H9 (cell line): ENCODE measurements at regions not wholly inside any gene's neighbourhood (a gene's known extent, or its start where the extent isn't known, plus 50 kb on each side); places are given as distances from the start of the nearest gene placed in this dataset.

ENCODE experiments used
- DNase-seq: peaks from one replicate; pipeline ENCODE4 v3.0.0-alpha.2; 2017
- H2AFZ ChIP-seq: one replicate; pipeline ENCODE4 v1.6.1; 2013; ENCODE audit warnings: mild to moderate bottlenecking, low read length, control low read depth, moderate library complexity
- H2AK5ac ChIP-seq: 2 replicates; pipeline ENCODE4 v1.6.1; 2013; ENCODE audit warnings: low read length, control low read depth, mixed read lengths; ENCODE audit not compliant: insufficient read length
- H2BK120ac ChIP-seq: one replicate; pipeline ENCODE4 v1.6.1; 2013; ENCODE audit warnings: low read depth, mild to moderate bottlenecking, low read length, control low read depth, inconsistent platforms; ENCODE audit not compliant: poor library complexity, severe bottlenecking
- H2BK12ac ChIP-seq: 2 replicates; pipeline ENCODE4 v1.6.1; 2013; ENCODE audit warnings: low read length, control low read depth, mixed read lengths, low read depth; ENCODE audit not compliant: insufficient read length
- H2BK15ac ChIP-seq: 2 replicates; pipeline ENCODE4 v1.6.1; 2013; ENCODE audit warnings: low read depth, low read length, control low read depth
- H2BK20ac ChIP-seq: one replicate; pipeline ENCODE4 v1.6.1; 2013; ENCODE audit warnings: low read depth, mild to moderate bottlenecking, low read length, control low read depth, inconsistent platforms; ENCODE audit not compliant: poor library complexity, severe bottlenecking
- H2BK5ac ChIP-seq: 2 replicates; pipeline ENCODE4 v1.6.1; 2013; ENCODE audit warnings: low read length, control low read depth, mixed read lengths; ENCODE audit not compliant: insufficient read length
- H3K14ac ChIP-seq: 2 replicates; pipeline ENCODE4 v1.6.1; 2013; ENCODE audit warnings: low read length, control low read depth; ENCODE audit not compliant: insufficient read depth
- H3K18ac ChIP-seq: 2 replicates; pipeline ENCODE4 v1.6.1; 2013; ENCODE audit warnings: low read depth, mild to moderate bottlenecking, mixed read lengths, low read length, control low read depth; ENCODE audit not compliant: insufficient read length
- H3K23ac ChIP-seq: 2 replicates; pipeline ENCODE4 v1.6.1; 2013; ENCODE audit warnings: low read length, control low read depth, mixed read lengths, low read depth; ENCODE audit not compliant: insufficient read length
- H3K23me2 ChIP-seq: 2 replicates; pipeline ENCODE4 v1.6.1; 2013; ENCODE audit warnings: low read depth, mild to moderate bottlenecking, mixed read lengths, low read length, control low read depth; ENCODE audit not compliant: insufficient read length, poor library complexity, severe bottlenecking
- H3K27ac ChIP-seq: 2 replicates; pipeline ENCODE4 v1.5.1; 2013; ENCODE audit warnings: low read length, control low read depth, mixed read lengths, low read depth; ENCODE audit not compliant: insufficient read length
- H3K27me3 ChIP-seq: 2 replicates; pipeline ENCODE4 v1.6.1; 2013; ENCODE audit warnings: low read length, control low read depth, inconsistent platforms; ENCODE audit not compliant: insufficient read depth
- H3K4ac ChIP-seq: 2 replicates; pipeline ENCODE4 v1.6.1; 2013; ENCODE audit warnings: low read depth, mild to moderate bottlenecking, control low read depth, inconsistent platforms, low read length, moderate library complexity
- H3K4me1 ChIP-seq: 2 replicates; pipeline ENCODE4 v1.6.1; 2013; ENCODE audit warnings: low read length, control low read depth, inconsistent platforms; ENCODE audit not compliant: insufficient read depth
- H3K4me2 ChIP-seq: 2 replicates; pipeline ENCODE4 v1.6.1; 2013; ENCODE audit warnings: low read length, control low read depth, mixed read lengths; ENCODE audit not compliant: insufficient read length, insufficient read depth
- H3K56ac ChIP-seq: 2 replicates; pipeline ENCODE4 v1.6.1; 2013; ENCODE audit warnings: low read depth, mild to moderate bottlenecking, mixed read lengths, low read length, control low read depth; ENCODE audit not compliant: insufficient read length
- H3K79me1 ChIP-seq: 2 replicates; pipeline ENCODE4 v1.6.1; 2013; ENCODE audit warnings: low read depth, mild to moderate bottlenecking, moderate library complexity, low read length, control low read depth, inconsistent platforms; ENCODE audit not compliant: insufficient read depth, poor library complexity, severe bottlenecking
- H3K79me2 ChIP-seq: 2 replicates; pipeline ENCODE4 v1.6.1; 2013; ENCODE audit warnings: low read length, control low read depth, inconsistent platforms; ENCODE audit not compliant: insufficient read depth
- H3K9ac ChIP-seq: 2 replicates; pipeline ENCODE4 v1.6.1; 2013; ENCODE audit warnings: low read length, control low read depth, mixed read lengths; ENCODE audit not compliant: insufficient read length; ENCODE audit errors: extremely low read depth
- H3K9me3 ChIP-seq: one replicate; pipeline ENCODE4 v1.6.1; 2013; ENCODE audit warnings: low read depth, low read length, inconsistent platforms; ENCODE audit not compliant: control insufficient read depth
- H3T11ph ChIP-seq: one replicate; pipeline ENCODE4 v1.6.1; 2013; ENCODE audit warnings: mild to moderate bottlenecking, low read length, control low read depth, inconsistent platforms
- H4K20me1 ChIP-seq: one replicate; pipeline ENCODE4 v1.6.1; 2013; ENCODE audit not compliant: control insufficient read depth, insufficient read length, insufficient read depth
- H4K5ac ChIP-seq: 2 replicates; pipeline ENCODE4 v1.6.1; 2013; ENCODE audit warnings: low read depth, mild to moderate bottlenecking, mixed read lengths, low read length, control low read depth; ENCODE audit not compliant: insufficient read length
- H4K8ac ChIP-seq: replicated peaks from 2 replicates; pipeline ENCODE4 v1.6.1; 2013; ENCODE audit warnings: low read length, control low read depth, mixed read lengths, low read depth; ENCODE audit not compliant: insufficient read length
- H4K91ac ChIP-seq: 2 replicates; pipeline ENCODE4 v1.6.1; 2013; ENCODE audit warnings: low read depth, mild to moderate bottlenecking, moderate library complexity, mixed read lengths, low read length, control low read depth; ENCODE audit not compliant: insufficient read length
- H3K27ac Mint-ChIP-seq, 3 experiments: 2 replicates in 2 of 3; 3 replicates in 1 of 3; pipeline ENCODE4 v1.8.0; 2020 to 2021; ENCODE audit warnings: mixed read lengths in 3 of 3, mild to moderate bottlenecking in 1 of 3, moderate library complexity in 1 of 3
- H3K27me3 Mint-ChIP-seq: 2 replicates; pipeline ENCODE4 v1.8.0; 2021; ENCODE audit warnings: low read depth, mild to moderate bottlenecking, moderate library complexity, mixed read lengths
- H3K36me3 Mint-ChIP-seq, 3 experiments: 2 replicates in 2 of 3; 3 replicates in 1 of 3; pipeline ENCODE4 v1.8.0; 2020 to 2021; ENCODE audit warnings: low read depth in 3 of 3, mixed read lengths in 3 of 3; ENCODE audit not compliant: insufficient read depth in 1 of 3
- H3K4me1 Mint-ChIP-seq, 2 experiments: 2 replicates each; pipeline ENCODE4 v1.8.0; 2020; ENCODE audit warnings: mixed read lengths in 2 of 2
- H3K4me3 Mint-ChIP-seq, 2 experiments: 2 replicates in 1 of 2; 3 replicates in 1 of 2; pipeline ENCODE4 v1.8.0; 2020 to 2021; ENCODE audit warnings: mild to moderate bottlenecking in 2 of 2, mixed read lengths in 2 of 2, moderate library complexity in 1 of 2
- H3K9me3 Mint-ChIP-seq, 2 experiments: 2 replicates in 1 of 2; 3 replicates in 1 of 2; pipeline ENCODE4 v1.8.0; 2020; ENCODE audit warnings: mild to moderate bottlenecking in 2 of 2, mixed read lengths in 2 of 2, moderate library complexity in 1 of 2
- WGBS: extraction: QIAGEN DNeasy Blood & Tissue Kit; methylation state at CpG from one replicate; pipeline ENCODE4 v1.1.7; 2013; ENCODE audit warnings: missing lambda C conversion rate, low lambda C conversion rate, mixed read lengths; ENCODE audit not compliant: insufficient read length; ENCODE audit errors: extremely low coverage; 5-methylcytosine and 5-hydroxymethylcytosine counted together
- TF ChIP-seq, protein P1 (sequence below): fragments of 200-600 bp; sonication (generic); conservative IDR thresholded peaks from 3 replicates; pipeline ENCODE4 v1.8.0; 2021; ENCODE audit warnings: antibody characterized with exemption, mild to moderate bottlenecking

DNA sequence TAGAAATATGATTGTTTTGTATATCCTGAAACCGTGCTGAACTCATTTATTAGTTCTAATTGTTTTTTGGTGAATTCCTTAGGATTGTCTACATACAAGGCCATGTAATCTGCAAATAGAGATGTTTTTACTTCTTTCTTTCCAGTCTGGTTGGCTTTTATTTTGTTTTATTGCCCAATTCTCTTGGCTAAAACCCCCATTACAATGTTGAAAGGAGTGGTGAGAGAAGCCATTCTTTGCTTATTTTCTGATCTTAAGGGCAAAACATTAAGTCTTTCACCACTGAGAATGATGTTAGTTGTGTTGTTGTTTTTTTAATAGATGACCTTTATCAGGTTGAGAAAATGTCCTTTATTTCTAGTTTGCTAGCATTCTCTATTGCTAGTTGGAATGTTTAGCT, 157.3 kb downstream of the NTMT2 start:
- Histone ChIP-seq H3K23ac (no peak overlapping the region), H2BK20ac (no peak overlapping the region), H3K14ac (no peak overlapping the region), H3K27me3 (no peaks in the 10 kb centered on the region), H4K8ac (no peak overlapping the region), H2AK5ac (no peak overlapping the region), H3K9me3 (no peaks in the 10 kb centered on the region), H2BK12ac (no peak overlapping the region), H2BK15ac (no peak overlapping the region), H3K23me2 (no peaks in the 10 kb centered on the region), H2AFZ (no peak overlapping the region), H4K20me1 (no peaks in the 10 kb centered on the region), H3K56ac (no peak overlapping the region), H3K4me2 (no peak overlapping the region), H3K18ac (no peak overlapping the region), H3K4ac (no peak overlapping the region), H3K9ac (no peak overlapping the region), H3K79me1 (no peaks in the 10 kb centered on the region), H4K5ac (no peak overlapping the region), H3K4me1 (no peaks in the 10 kb centered on the region), H4K91ac (no peak overlapping the region), H3K79me2 (no peaks in the 10 kb centered on the region), H2BK120ac (no peak overlapping the region), H3T11ph (no peak overlapping the region), H2BK5ac (no peak overlapping the region), H3K27ac (no peak overlapping the region)
- TF ChIP-seq, protein P1, sequence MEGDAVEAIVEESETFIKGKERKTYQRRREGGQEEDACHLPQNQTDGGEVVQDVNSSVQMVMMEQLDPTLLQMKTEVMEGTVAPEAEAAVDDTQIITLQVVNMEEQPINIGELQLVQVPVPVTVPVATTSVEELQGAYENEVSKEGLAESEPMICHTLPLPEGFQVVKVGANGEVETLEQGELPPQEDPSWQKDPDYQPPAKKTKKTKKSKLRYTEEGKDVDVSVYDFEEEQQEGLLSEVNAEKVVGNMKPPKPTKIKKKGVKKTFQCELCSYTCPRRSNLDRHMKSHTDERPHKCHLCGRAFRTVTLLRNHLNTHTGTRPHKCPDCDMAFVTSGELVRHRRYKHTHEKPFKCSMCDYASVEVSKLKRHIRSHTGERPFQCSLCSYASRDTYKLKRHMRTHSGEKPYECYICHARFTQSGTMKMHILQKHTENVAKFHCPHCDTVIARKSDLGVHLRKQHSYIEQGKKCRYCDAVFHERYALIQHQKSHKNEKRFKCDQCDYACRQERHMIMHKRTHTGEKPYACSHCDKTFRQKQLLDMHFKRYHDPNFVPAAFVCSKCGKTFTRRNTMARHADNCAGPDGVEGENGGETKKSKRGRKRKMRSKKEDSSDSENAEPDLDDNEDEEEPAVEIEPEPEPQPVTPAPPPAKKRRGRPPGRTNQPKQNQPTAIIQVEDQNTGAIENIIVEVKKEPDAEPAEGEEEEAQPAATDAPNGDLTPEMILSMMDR = no peak
- Mint-ChIP-seq H3K36me3 (no peaks in the 10 kb centered on the region), H3K4me3 (no peak overlapping the region), H3K9me3 (no peaks in the 10 kb centered on the region), H3K4me1 (peaks cover 2 to 3% of the 10 kb centered on the region in 2 experiments; a peak in 2 of 4 replicates), H3K27me3 (no peaks in the 10 kb centered on the region), H3K27ac (no peak overlapping the region)
- no CpG with 5 or more reads among the region's 1 CpG for WGBS
- no peak for DNase-seq
